ENCODE measurements at regions not wholly inside any gene's neighbourhood (a gene's known extent, or its start where the extent isn't known, plus 50 kb on each side); places are given as distances from the start of the nearest gene placed in this dataset.
A peak's percentile ranks its signal among the peaks of the same experiment; 100 is the strongest.
"Not testable (repeated sequence)": the region's sequence is repeated elsewhere in the genome, so short reads cannot be mapped to it uniquely, and the experiment has no call there.

GRCh38 chr2:38464971-38465788 lies 88.1 kb upstream of the ATL2 start:
- DNase-seq (ENCODE audit: low spot score) (no peak), ATAC-seq (ENCODE audit: low FRiP score) (no peak)
- TF ChIP-seq CTCF (IDR thresholded peaks at IDR 0.05): no peak

- no peak for ATAC-seq (ENCODE audit: low FRiP score)
- no peak for DNase-seq (ENCODE audit: low spot score)
- TF ChIP-seq CTCF (IDR thresholded peaks at IDR 0.05): no peak
These were observed 86.7 kb upstream of the ATL2 start for GRCh38 chr2:38463752-38464151.

- TF ChIP-seq CTCF (IDR thresholded peaks at IDR 0.05): no peak
- DNase-seq (ENCODE audit: low spot score) (no peak), ATAC-seq (ENCODE audit: low FRiP score) (peak; percentile 90)
These were observed 85.1 kb upstream of the ATL2 start for GRCh38 chr2:38462121-38462661.

- no peak for ATAC-seq (ENCODE audit: low FRiP score)
- TF ChIP-seq CTCF (IDR thresholded peaks at IDR 0.05): no peak
- DNase-seq (ENCODE audit: low spot score): no peak
These were observed 84.4 kb upstream of the ATL2 start for GRCh38 chr2:38461470-38461869.

- DNase-seq (ENCODE audit: low spot score) (no peak), ATAC-seq (ENCODE audit: low FRiP score) (no peak)
- no peak for TF ChIP-seq CTCF (IDR thresholded peaks at IDR 0.05)
These were observed 83.2 kb upstream of the ATL2 start for GRCh38 chr2:38460313-38460712.

- no peak for TF ChIP-seq CTCF (IDR thresholded peaks at IDR 0.05)
- ATAC-seq (ENCODE audit: low FRiP score) (no peak), DNase-seq (ENCODE audit: low spot score) (no peak)
These were observed 77.0 kb upstream of the ATL2 start for GRCh38 chr2:38454081-38454480.

- ATAC-seq (ENCODE audit: low FRiP score); DNase-seq (ENCODE audit: low spot score): not testable (repeated sequence)
These were observed 74.7 kb upstream of the ATL2 start for GRCh38 chr2:38451778-38452177.
